AG04449 (cell line): ENCODE measurements at regions not wholly inside any gene's neighbourhood (a gene's known extent, or its start where the extent isn't known, plus 50 kb on each side); places are given as distances from the start of the nearest gene placed in this dataset.
"Not testable (repeated sequence)": the region's sequence is repeated elsewhere in the genome, so short reads cannot be mapped to it uniquely, and the experiment has no call there.

Experiments
- CTCF ChIA-PET: fragments of 350-600 bp; formaldehyde crosslinking; extraction: SDS; loops from one replicate; lab custom pipeline; 2021; ENCODE audit warnings: antibody characterized with exemption; lab: Yijun Ruan, JAX
- POLR2A ChIA-PET: fragments of 400-600, 350-600 bp; formaldehyde crosslinking; extraction: SDS; loops from one replicate; lab custom pipeline; 2020; ENCODE audit warnings: antibody characterized with exemption, inconsistent platforms; lab: Yijun Ruan, JAX
- DNase-seq: peaks from one replicate; pipeline ENCODE4 v3.0.0-alpha.2; 2010; ENCODE audit warnings: low read depth, low spot score
- H3K4me3 ChIP-seq: 2 replicates; pipeline ENCODE4 v1.5.1; 2011; ENCODE audit warnings: low read depth, mild to moderate bottlenecking, control low read depth, low read length
- TF ChIP-seq, protein P1 (sequence below): IDR thresholded peaks from one replicate; pipeline ENCODE4 v1.5.1; 2011; ENCODE audit warnings: mild to moderate bottlenecking, moderate library complexity, low read length, control low read depth, inconsistent platforms; ENCODE audit not compliant: insufficient read depth; ENCODE audit errors: missing control alignments

DNA sequence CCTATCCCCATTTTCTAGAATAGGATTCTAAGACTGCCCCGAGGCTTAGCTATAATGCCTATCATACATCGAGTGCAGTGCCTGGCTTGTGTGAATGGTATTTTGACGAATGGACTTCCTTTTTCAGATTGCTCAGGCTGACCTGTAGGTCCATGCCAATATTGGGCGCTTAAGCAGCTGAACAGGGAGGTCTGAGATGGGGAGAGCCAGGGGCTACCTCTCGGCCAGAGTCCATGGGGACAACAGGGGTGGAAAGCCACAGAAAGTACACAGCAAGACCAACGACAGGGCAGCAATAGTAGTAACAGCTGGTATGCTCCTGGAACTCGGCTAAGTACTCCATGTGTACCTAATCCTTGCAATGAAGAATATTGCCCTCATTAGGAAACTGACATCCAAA is 91.7 kb upstream of the WSCD1 start:
- ChIA-PET POLR2A (no interaction called here), CTCF (no interaction called here)
- H3K4me3 ChIP-seq, result no peak overlapping the region
- DNase-seq, result no peak
- TF ChIP-seq, protein P1, sequence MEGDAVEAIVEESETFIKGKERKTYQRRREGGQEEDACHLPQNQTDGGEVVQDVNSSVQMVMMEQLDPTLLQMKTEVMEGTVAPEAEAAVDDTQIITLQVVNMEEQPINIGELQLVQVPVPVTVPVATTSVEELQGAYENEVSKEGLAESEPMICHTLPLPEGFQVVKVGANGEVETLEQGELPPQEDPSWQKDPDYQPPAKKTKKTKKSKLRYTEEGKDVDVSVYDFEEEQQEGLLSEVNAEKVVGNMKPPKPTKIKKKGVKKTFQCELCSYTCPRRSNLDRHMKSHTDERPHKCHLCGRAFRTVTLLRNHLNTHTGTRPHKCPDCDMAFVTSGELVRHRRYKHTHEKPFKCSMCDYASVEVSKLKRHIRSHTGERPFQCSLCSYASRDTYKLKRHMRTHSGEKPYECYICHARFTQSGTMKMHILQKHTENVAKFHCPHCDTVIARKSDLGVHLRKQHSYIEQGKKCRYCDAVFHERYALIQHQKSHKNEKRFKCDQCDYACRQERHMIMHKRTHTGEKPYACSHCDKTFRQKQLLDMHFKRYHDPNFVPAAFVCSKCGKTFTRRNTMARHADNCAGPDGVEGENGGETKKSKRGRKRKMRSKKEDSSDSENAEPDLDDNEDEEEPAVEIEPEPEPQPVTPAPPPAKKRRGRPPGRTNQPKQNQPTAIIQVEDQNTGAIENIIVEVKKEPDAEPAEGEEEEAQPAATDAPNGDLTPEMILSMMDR, result no peak

DNA sequence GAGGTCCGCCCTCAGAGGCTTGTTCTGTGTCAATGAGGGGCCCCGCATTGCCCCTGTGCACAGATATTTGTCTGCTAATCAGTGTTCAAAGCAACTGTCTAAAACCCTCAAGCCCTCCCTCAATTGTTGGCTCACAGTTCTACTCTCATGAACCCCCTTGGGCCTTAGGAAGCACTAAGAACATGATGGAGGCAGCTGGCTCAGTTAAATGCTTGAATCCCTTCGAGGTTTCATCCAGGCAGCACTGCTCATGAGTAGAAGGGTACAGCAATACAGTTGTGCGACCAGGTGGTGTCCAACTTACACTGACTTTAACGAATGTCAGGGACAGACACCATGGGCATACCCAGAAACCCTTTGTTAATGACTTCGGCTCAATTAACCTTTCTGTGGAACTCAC is 89.2 kb upstream of the WSCD1 start:
- H3K4me3 ChIP-seq, result no peak overlapping the region
- TF ChIP-seq, protein P1, result no peak
- POLR2A ChIA-PET, result no interaction called here
- no peak for DNase-seq
- CTCF ChIA-PET, result no interaction called here

DNA sequence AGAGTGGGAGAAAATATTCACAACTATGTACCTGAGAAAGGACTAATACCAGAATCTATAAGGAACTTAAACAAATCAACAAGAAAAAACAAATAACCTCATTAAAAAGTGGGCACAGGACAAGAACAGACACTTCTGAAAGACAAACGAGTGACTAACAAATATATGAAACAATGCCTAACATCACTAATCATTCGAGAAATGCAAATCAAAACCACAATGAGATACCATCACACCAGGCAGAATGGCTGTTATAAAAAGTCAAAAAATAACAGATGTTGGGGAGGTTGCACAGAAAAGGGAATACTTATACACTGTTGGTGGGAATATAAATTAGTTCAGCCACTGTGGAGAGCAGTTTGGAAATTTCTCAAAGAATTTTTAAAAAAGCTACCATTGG is 83.5 kb upstream of the WSCD1 start:
- POLR2A ChIA-PET, result no interaction called here
- CTCF ChIA-PET, result no interaction called here
- DNase-seq, result no peak
- H3K4me3 ChIP-seq, result no peak overlapping the region
- TF ChIP-seq, protein P1, result no peak

DNA sequence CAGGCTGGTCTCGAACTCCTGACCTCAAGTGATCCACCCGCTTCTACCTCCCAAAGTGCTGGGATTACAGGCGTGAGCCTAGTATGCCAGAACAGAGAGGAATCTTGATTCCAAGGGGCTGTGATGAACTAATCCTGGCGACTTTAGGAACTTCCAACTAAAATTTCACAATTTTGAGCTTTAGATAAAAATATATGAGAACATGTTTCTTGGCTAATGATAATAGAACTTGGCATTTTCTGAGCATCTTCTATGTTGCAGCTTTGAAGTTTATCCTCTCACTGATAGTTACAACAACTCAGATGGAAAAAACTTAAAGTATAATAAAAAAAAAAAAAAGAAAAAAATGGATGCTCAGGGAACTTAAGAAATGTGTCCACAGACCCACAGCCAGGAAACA is 69.8 kb upstream of the WSCD1 start:
- TF ChIP-seq, protein P1, result no peak
- ChIA-PET CTCF (no interaction called here), POLR2A (no interaction called here)

DNA sequence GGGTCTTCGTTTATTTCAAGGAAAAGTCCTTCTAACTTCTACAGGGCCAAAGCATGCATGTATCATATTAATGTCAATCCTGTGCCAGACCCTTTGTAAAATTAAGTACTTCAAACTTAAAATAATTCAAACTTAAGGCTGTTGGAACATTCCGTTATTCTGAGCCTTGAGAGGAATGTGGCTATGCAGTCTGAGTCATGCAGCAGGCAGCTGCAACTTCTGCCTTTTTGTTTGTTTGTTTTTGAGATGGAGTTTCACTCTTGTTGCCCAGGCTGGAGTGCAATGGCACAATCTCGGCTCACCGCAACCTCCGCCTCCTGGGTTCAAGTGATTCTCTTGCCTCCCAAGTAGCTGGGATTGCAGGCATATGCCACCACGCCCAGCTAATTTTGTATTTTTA is 67.0 kb upstream of the WSCD1 start:
- H3K4me3 ChIP-seq, POLR2A ChIA-PET, CTCF ChIA-PET: not testable (repeated sequence)
- DNase-seq, result peak; percentile 3

More for the DNA sequence above, 69.8 kb upstream of the WSCD1 start:
- H3K4me3 ChIP-seq, result no peak overlapping the region
- DNase-seq, result no peak

DNA sequence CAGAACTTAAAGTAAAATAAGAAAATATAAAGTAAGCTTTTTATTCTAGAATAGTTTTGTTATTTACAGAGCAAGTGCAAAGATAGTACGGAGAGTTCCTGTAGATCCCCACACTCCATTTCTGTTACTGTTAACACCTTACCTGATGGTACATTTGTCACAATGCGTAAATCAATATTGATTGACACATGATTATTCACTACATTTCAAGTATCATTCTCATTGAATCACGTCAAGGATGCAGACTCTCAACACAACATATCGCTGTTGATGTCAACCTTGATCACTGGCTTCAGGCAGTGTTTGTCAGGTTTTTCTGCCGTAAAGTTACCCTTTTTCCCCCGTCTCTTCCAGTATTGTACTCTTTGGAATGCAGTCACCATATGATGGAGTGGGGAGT is 64.2 kb upstream of the WSCD1 start:
- DNase-seq, result no peak
- no peak overlapping the region for H3K4me3 ChIP-seq
- TF ChIP-seq, protein P1, result no peak
- POLR2A ChIA-PET, result no interaction called here
- CTCF ChIA-PET, result no interaction called here

DNA sequence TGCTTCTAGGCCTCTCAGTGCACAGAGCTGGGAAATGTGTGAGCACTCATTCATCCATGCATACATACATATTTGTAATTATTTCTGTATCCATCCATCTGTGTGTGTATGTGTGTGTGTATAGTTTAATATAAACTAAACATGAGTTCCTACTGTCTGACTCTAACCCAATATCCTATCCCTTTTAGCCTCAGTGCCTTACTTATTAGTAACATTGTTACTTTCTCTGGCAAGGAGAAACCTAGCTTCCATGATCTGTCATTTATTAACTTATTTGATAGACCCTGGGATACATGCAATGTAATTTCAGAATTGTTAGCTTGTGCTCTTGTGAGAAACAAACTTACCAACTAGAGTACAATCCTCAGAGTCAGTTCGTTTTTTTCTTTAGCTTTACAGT is 59.0 kb upstream of the WSCD1 start:
- CTCF ChIA-PET, result no interaction called here
- H3K4me3 ChIP-seq, result no peak overlapping the region
- POLR2A ChIA-PET, result no interaction called here
- DNase-seq, result no peak
- TF ChIP-seq, protein P1, result no peak
